ENCODE measurements at regions not wholly inside any gene's neighbourhood (a gene's known extent, or its start where the extent isn't known, plus 50 kb on each side); places are given as distances from the start of the nearest gene placed in this dataset.

DNA sequence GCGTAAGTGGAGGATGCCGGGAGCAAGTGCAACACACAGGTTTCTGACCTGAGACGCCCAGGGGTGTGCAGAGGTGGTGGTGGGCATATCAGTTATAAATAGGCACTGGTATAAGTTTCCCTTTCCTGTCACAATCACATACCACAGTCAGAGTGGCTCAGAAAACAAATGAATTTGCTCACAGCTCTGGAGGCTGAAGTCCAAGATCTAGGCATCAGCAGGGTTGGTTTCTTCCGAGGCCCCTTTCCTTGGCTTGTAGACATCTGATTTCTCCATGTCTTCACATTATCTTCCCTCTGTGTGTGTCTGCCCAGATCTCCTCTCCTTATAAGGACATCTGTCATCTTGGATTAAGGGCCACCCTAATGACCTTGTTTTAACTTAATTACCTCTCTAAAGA lies 250.5 kb upstream of the TNRC6C start:
- ChIA-PET CTCF (no interaction called here), POLR2A (no interaction called here)
- TF ChIP-seq, protein P1, sequence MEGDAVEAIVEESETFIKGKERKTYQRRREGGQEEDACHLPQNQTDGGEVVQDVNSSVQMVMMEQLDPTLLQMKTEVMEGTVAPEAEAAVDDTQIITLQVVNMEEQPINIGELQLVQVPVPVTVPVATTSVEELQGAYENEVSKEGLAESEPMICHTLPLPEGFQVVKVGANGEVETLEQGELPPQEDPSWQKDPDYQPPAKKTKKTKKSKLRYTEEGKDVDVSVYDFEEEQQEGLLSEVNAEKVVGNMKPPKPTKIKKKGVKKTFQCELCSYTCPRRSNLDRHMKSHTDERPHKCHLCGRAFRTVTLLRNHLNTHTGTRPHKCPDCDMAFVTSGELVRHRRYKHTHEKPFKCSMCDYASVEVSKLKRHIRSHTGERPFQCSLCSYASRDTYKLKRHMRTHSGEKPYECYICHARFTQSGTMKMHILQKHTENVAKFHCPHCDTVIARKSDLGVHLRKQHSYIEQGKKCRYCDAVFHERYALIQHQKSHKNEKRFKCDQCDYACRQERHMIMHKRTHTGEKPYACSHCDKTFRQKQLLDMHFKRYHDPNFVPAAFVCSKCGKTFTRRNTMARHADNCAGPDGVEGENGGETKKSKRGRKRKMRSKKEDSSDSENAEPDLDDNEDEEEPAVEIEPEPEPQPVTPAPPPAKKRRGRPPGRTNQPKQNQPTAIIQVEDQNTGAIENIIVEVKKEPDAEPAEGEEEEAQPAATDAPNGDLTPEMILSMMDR (IDR thresholded peaks at IDR 0.05; ENCODE audit: insufficient read depth, low read length, missing control alignments), result no peak
- no peak for DNase-seq (ENCODE audit: low read depth, low spot score)
- H3K4me3 ChIP-seq (ENCODE audit: low read depth, low read length), result no peak overlapping the region

DNA sequence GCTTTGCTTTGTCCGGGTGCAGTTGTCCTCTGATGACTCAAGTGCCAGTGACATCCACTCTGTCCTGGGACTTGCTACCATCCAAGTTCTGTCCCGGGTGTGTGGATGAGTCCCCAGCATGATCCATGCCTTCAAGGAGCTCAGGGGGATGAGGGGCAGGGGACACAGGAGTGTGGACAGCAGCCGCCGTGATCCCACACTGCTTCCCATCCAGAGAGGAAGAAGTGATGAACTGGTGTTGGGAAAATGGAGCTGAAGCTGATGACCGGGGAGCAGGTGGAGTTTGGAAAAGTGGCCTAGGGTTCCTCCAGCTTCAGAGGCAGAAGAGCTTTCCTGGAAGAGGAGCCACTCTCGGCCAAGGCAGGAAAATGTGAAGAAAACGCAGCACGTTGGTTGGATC lies 249.6 kb upstream of the TNRC6C start:
- no peak overlapping the region for H3K4me3 ChIP-seq (ENCODE audit: low read depth, low read length)
- TF ChIP-seq, protein P1 (IDR thresholded peaks at IDR 0.05; ENCODE audit: insufficient read depth, low read length, missing control alignments), result no peak
- no peak for DNase-seq (ENCODE audit: low read depth, low spot score)
- POLR2A ChIA-PET, result no interaction called here
- CTCF ChIA-PET, result no interaction called here

DNA sequence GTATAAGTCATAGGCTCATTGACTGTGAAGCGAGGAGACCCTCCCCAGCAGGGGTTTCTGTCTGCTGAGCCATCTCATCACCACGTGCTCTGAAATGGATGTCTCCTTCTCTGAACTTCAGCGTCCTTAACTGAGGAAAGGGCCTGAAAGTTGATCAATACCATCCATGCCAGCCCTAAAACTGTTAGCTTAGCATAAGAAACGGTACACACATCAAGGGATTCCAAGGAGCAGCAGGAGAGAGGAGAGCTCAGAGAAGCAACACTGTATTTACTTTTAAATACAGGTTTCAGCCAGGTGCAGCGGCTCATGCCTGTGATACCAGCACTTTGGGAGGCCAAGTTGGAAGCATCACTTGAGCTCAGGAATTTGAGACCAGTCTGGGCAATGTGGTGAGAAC lies 248.9 kb upstream of the TNRC6C start:
- no peak for DNase-seq (ENCODE audit: low read depth, low spot score)
- ChIA-PET POLR2A (no interaction called here), CTCF (no interaction called here)
- TF ChIP-seq, protein P1 (IDR thresholded peaks at IDR 0.05; ENCODE audit: insufficient read depth, low read length, missing control alignments), result no peak
- no peak overlapping the region for H3K4me3 ChIP-seq (ENCODE audit: low read depth, low read length)

DNA sequence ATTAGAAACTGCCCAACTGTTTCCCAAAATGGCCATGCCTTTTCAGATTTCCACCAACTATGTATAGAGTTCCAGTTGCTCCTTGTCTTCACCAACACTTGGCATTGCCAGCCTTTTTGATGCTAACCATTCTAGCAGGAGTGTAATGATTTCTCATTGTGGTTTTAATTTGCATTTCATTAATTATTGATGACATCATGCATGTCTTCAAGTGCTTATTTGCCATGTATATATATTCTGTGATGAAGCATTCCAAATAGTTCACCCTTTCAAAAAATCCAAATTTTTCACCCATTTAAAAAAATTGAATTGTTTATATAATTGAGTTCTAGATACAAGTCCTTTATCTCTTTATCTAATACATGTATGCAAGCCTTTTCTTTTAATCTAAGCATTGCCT lies 245.9 kb upstream of the TNRC6C start:
- no peak overlapping the region for H3K4me3 ChIP-seq (ENCODE audit: low read depth, low read length)
- CTCF ChIA-PET, result no interaction called here
- POLR2A ChIA-PET, result no interaction called here
- TF ChIP-seq, protein P1 (IDR thresholded peaks at IDR 0.05; ENCODE audit: insufficient read depth, low read length, missing control alignments), result no peak
- DNase-seq (ENCODE audit: low read depth, low spot score), result no peak

DNA sequence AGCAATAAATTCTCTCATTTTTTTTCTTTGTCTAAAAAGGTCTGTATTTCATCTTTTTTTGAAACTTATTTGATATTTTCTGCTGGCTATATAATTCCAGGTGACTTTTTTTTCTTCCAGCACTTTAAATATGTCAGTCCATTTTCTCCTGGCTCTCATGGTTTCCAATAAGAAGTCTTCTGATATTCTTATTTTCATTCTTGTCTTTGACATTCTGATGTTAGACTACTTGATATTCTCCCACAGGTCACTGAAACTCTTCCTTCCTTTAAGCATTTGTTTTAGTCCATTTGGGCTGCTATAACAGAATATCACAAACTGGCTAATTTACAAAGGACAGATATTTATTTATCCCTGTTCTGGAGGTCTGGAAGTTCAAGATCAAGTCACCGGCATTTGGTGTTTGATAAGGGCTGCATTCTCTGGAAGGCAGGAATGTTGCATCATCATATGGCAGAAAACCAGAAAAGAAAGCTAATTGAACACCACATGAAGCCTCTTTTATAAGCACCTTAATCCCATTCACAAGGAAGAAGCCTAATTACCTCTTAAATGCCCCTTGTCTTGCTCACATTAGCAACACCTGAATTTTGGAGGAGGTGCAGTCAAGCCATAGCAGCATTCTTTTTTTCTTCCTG lies 242.1 kb upstream of the TNRC6C start:
- DNase-seq (ENCODE audit: low read depth, low spot score), result no peak

DNA sequence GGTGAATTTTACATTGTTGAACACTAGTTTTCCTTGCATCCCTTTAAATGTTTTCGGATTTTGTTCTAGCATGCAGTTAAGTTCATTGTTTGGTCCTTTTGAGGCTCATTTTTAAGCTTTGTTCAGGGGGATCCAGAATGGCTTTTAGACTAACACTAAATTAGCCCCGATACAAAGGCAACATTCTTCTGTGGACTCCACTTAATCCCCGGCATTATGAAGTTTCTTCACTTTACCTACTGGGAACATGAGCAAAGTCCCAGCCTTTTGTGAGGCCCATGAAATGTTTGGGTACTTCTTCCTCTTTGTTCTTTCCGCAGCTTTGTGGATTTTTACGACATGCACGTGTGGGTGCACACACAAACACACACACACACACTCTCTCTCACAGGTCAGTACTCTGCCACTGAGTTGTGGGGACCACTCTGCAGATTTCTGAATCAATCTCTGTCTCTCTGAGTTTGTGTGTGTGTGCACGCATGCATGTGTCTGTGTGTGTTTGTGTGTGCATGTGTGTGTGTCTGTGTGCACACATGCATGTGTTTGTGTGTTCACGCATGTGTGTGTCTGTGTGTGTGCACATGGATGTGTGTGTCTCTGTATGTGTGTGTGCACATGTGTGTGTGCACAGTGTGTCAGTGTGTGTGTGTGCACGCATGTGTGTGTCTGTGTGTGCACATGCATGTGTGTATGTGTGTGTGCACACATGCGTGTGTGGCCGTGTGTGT lies 240.4 kb upstream of the TNRC6C start:
- no peak overlapping the region for H3K4me3 ChIP-seq (ENCODE audit: low read depth, low read length)
- CTCF ChIA-PET, result no interaction called here
- no peak for DNase-seq (ENCODE audit: low read depth, low spot score)
- TF ChIP-seq, protein P1 (IDR thresholded peaks at IDR 0.05; ENCODE audit: insufficient read depth, low read length, missing control alignments), result no peak
- POLR2A ChIA-PET, result no interaction called here

More for the DNA sequence above, 242.1 kb upstream of the TNRC6C start:
- ChIA-PET POLR2A (no interaction called here), CTCF (no interaction called here)
- H3K4me3 ChIP-seq (ENCODE audit: low read depth, low read length), result no peak overlapping the region
- TF ChIP-seq, protein P1 (IDR thresholded peaks at IDR 0.05; ENCODE audit: insufficient read depth, low read length, missing control alignments), result no peak

All from AG04449 (cell line).